HG03066 (cell line): ENCODE measurements at regions not wholly inside any gene's neighbourhood (a gene's known extent, or its start where the extent isn't known, plus 50 kb on each side); places are given as distances from the start of the nearest gene placed in this dataset.

Source experiments
- ATAC-seq: cut with Tn5 transposase; IDR thresholded peaks from one replicate; pipeline ENCODE4 v1.9.1; 2021; ENCODE audit warnings: low read depth; ENCODE audit not compliant: unreplicated experiment

- ATAC-seq, result no peak
Observed at GRCh38 chr9:88326936-88327335, 61.3 kb upstream of the SPIN1 start.

GRCh38 chr9:88326015-88326414 lies 62.2 kb upstream of the SPIN1 start:
- ATAC-seq, result no peak

GRCh38 chr9:88322906-88323566 lies 65.2 kb upstream of the SPIN1 start:
- ATAC-seq, result no peak

- ATAC-seq, result no peak
Observed at GRCh38 chr9:88321764-88322163, 66.5 kb upstream of the SPIN1 start.

DNA sequence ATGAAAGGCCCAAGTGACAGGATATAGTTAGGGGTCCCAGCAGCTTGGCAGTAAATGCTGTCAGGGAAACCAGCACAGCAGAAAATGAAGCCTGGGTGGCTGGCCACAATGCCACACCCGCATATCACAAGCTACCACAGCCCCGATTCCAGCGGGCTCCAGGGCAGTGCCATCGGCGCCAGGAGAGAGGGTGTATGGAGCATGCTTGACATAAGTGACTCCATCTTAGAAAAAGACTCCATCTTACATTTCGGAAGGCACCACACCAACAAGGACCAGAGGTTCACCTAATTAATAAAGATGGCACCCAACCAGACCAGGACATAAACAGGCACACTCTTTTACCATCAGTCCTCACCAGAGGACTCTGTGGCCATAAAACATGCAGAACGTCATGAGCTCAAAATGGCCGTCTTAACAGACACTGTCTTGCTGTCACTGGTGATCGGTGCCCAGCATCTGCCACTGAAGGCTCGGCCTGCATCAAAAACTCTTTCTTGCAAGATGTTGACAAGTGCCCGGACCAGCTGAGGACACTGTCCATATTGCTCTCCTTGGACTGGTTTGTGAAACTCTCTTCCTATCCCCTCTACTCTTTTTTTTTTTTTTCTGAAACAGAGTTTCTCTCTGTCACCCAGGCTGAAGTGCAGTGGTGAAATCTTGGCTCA lies 67.4 kb upstream of the SPIN1 start:
- ATAC-seq, result no peak

- ATAC-seq, result no peak
Observed at GRCh38 chr9:88319936-88320747, 68.1 kb upstream of the SPIN1 start.

- ATAC-seq, result no peak
Observed at GRCh38 chr9:88313364-88314220, 74.7 kb upstream of the SPIN1 start.

DNA sequence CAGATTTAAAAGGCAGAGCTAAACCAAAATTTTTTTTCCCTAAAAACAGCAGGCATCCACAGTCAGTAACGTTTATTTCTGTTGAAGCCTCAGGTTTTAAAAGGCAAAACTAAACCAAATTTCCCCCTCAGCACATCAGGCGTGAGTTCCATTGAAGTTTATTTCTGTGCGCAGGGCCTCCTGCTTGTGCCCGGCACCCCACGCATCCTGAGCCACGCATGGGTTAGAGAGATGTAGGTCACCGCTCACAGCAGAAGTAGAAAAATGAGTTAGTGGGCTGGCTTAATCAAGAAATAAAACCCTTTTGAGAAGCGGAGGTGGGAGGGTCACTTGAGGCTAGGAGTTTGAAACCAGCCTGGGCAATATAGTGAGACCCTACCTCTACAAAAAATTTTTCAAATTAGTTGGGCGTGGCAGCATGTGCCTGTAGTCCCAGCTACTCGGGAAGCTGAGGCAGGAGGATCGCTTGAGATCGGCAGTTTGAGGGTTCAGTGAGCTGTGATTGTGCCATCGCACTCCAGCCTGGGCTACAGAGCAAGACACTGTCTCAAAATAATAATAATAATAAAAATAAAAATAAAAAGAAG lies 75.6 kb upstream of the SPIN1 start:
- no peak for ATAC-seq

GRCh38 chr9:88312045-88312444 lies 76.2 kb upstream of the SPIN1 start:
- ATAC-seq, result no peak

GRCh38 chr9:88310310-88310980 lies 77.8 kb upstream of the SPIN1 start:
- ATAC-seq, result no peak

- no peak for ATAC-seq
Observed at GRCh38 chr9:88308831-88309560, 79.2 kb upstream of the SPIN1 start.

- ATAC-seq, result no peak
Observed at GRCh38 chr9:88307136-88307535, 81.1 kb upstream of the SPIN1 start.

- ATAC-seq, result peak; percentile 91
Observed at GRCh38 chr9:88303721-88304451, 84.4 kb upstream of the SPIN1 start.

GRCh38 chr9:88302579-88303324 lies 85.5 kb upstream of the SPIN1 start:
- no peak for ATAC-seq

GRCh38 chr9:88300556-88300955 lies 87.7 kb upstream of the SPIN1 start:
- no peak for ATAC-seq

GRCh38 chr9:88291856-88292255 lies 96.4 kb upstream of the SPIN1 start:
- no peak for ATAC-seq

DNA sequence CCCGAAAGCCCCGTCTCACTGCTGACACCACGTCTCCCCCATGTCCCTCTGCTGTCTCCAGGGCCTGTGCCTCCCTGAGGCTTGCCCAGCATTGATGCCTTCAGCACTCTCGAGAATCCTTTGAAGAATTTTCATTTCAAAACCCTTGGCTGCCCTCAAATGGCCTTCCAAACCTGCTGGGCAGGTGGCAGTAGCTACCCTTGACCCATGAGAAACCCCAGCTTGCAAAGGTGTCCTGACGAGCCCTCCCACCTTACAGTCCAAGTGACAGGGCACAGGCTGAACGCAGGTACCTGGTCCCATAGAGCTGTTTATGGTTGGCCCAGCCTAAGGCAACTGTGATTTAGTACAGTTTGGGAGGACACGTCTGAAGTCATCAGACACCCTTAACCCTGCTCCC lies 97.2 kb upstream of the SPIN1 start:
- no peak for ATAC-seq

- ATAC-seq, result no peak
Observed at GRCh38 chr9:88289532-88289931, 98.7 kb upstream of the SPIN1 start.
